K562 (cell line): ENCODE measurements at regions not wholly inside any gene's neighbourhood (a gene's known extent, or its start where the extent isn't known, plus 50 kb on each side); places are given as distances from the start of the nearest gene placed in this dataset.
A peak's percentile ranks its signal among the peaks of the same experiment; 100 is the strongest.

ENCODE experiments used
- ATAC-seq: fragments of 200-7000 bp; cut with Tn5 transposase; 3 replicates; pipeline ENCODE4 v1.9.1; 2020; ENCODE audit warnings: moderate library complexity
- BruUV-seq: library from RNA; stranded (reverse); fragments of 400-500 nt; replicated peaks from 2 replicates; lab custom pipeline; 2021; lab: Mats Ljungman, UMichigan
- CTCF ChIA-PET: fragments of 300-600 bp; formaldehyde crosslinking; extraction: SDS; loops from one replicate; lab custom pipeline; 2021; ENCODE audit warnings: low intra/inter-chr PET ratio; lab: Yijun Ruan, JAX
- POLR2A ChIA-PET: fragments of 300-600, 350-650 bp; sonication (Branson Sonifier 250); formaldehyde crosslinking; extraction: SDS; loops from one replicate; lab custom pipeline; 2021; ENCODE audit warnings: antibody characterized with exemption, inconsistent platforms; lab: Yijun Ruan, JAX
- DNase-seq, 4 experiments: peaks; one replicate each; pipeline versions ENCODE4 v3.0.0 to v3.0.0-alpha.2; 2011 to 2018; ENCODE audit warnings: low spot score in 3 of 4, mixed read lengths in 3 of 4; ENCODE audit errors: extremely low read depth in 1 of 4
- FAIRE-seq: peaks from 2 replicates; lab custom pipeline; 2011; peaks lifted over from hg19 to GRCh38; lab: Jason Lieb, UNC
- H2AFZ ChIP-seq: 2 replicates; pipeline ENCODE4 v1.6.0; 2011; ENCODE audit warnings: low read depth, low read length, control low read depth, inconsistent platforms
- H3K27ac ChIP-seq: fragments of 200-600 bp; 3 replicates; pipeline ENCODE4 v1.8.0; 2011; ENCODE audit warnings: low read depth, mild to moderate bottlenecking, control low read depth, inconsistent platforms, low read length, moderate library complexity, mixed read lengths; ENCODE audit errors: extremely low read depth
- H3K27me3 ChIP-seq, 2 experiments: fragments of 300-600 bp in 1 of 2; 2 replicates in 1 of 2; 3 replicates in 1 of 2; pipeline versions ENCODE4 v1.6.0 to v1.8.0; 2011; ENCODE audit warnings: inconsistent platforms in 2 of 2, low read length in 2 of 2, mild to moderate bottlenecking in 1 of 2, mixed read lengths in 1 of 2, moderate library complexity in 1 of 2; ENCODE audit not compliant: control insufficient read depth in 2 of 2, insufficient read depth in 2 of 2
- H3K36me3 ChIP-seq: fragments of 300-600 bp; 3 replicates; pipeline ENCODE4 v1.8.0; 2011; ENCODE audit warnings: mild to moderate bottlenecking, low read length, inconsistent platforms; ENCODE audit not compliant: control insufficient read depth, insufficient read depth
- H3K4me1 ChIP-seq, 2 experiments: fragments of 200-600 bp in 1 of 2; replicated peaks in 1 of 2; 2 replicates in 1 of 2; 3 replicates in 1 of 2; pipeline versions ENCODE4 v1.5.1 to v1.8.0; 2011; ENCODE audit warnings: inconsistent platforms in 2 of 2, low read length in 2 of 2, mild to moderate bottlenecking in 1 of 2, mixed read lengths in 1 of 2, moderate library complexity in 1 of 2; ENCODE audit not compliant: control insufficient read depth in 2 of 2, insufficient read depth in 2 of 2
- H3K4me2 ChIP-seq: 2 replicates; pipeline ENCODE4 v1.6.1; 2011; ENCODE audit warnings: low read length, control low read depth, inconsistent platforms, mixed read lengths; ENCODE audit not compliant: insufficient read depth
- H3K4me3 ChIP-seq: fragments of 200-600 bp; sonication (generic), shearing (Covaris generic); 2 replicates; pipeline ENCODE4 v1.5.1; 2016; ENCODE audit warnings: control low read depth, inconsistent platforms
- H3K79me2 ChIP-seq: fragments of 200-600 bp; 3 replicates; pipeline ENCODE4 v1.8.0; 2011; ENCODE audit warnings: low read length, inconsistent platforms; ENCODE audit not compliant: control insufficient read depth, insufficient read depth
- H3K9ac ChIP-seq, 2 experiments: 2 replicates each; pipeline versions ENCODE4 v1.6.0 to v1.6.1; 2011; ENCODE audit warnings: low read depth in 2 of 2, low read length in 2 of 2, control low read depth in 1 of 2, inconsistent platforms in 1 of 2, mild to moderate bottlenecking in 1 of 2, mixed read lengths in 1 of 2; ENCODE audit not compliant: insufficient read depth in 1 of 2
- H3K9me1 ChIP-seq: one replicate; pipeline ENCODE4 v1.6.0; 2011; ENCODE audit warnings: inconsistent platforms, mild to moderate bottlenecking, low read length, moderate library complexity; ENCODE audit not compliant: control insufficient read depth, insufficient read depth
- H3K9me3 ChIP-seq: replicated peaks from 2 replicates; pipeline ENCODE4 v1.5.1; 2011; ENCODE audit warnings: low read depth, low read length, inconsistent platforms; ENCODE audit not compliant: control insufficient read depth, insufficient read depth
- H4K20me1 ChIP-seq: replicated peaks from 2 replicates; pipeline ENCODE4 v1.6.1; 2011; ENCODE audit warnings: low read length, inconsistent platforms, mixed read lengths; ENCODE audit not compliant: control insufficient read depth, insufficient read depth
- CREB5 ChIP-seq: fragments of 250-450 bp; sonication (Bioruptor Pico); IDR thresholded peaks from 2 replicates; pipeline ENCODE4 v1.5.0; 2020; ENCODE audit warnings: mild to moderate bottlenecking
- RAD21 ChIP-seq, 2 experiments: fragments of 250-450 bp in 1 of 2; fragments of 450-650 bp in 1 of 2; sonication (Bioruptor Pico) in 1 of 2; formaldehyde crosslinking in 1 of 2; IDR thresholded peaks in 1 of 2; conservative IDR thresholded peaks in 1 of 2; 2 replicates each; pipeline versions ENCODE4 v1.4.0 to v1.8.0; 2020 to 2022; ENCODE audit warnings: mild to moderate bottlenecking in 2 of 2, moderate library complexity in 1 of 2
- RBM25 ChIP-seq: fragments of 200-400 bp; formaldehyde crosslinking; IDR thresholded peaks from 2 replicates; pipeline ENCODE4 v1.6.1; 2018; ENCODE audit warnings: low read length, low read depth, moderate library complexity; ENCODE audit not compliant: severe bottlenecking
- USF2 ChIP-seq: sonication (generic); formaldehyde crosslinking; IDR thresholded peaks from 2 replicates; pipeline ENCODE4 v1.5.0; 2020; ENCODE audit warnings: missing genetic modification reagents
- ZBTB40 ChIP-seq, 2 experiments: fragments of 450-650 bp in 1 of 2; sonication (generic) in 1 of 2; formaldehyde crosslinking in 1 of 2; IDR thresholded peaks; 2 replicates each; pipeline versions ENCODE4 v1.7.1 to v1.9.0; 2016 to 2022; ENCODE audit warnings: inconsistent platforms in 1 of 2, mild to moderate bottlenecking in 1 of 2, missing genetic modification reagents in 1 of 2
- WGBS: fragments of 100-300 bp; shearing (Covaris generic); methylation state at CpG from one replicate; pipeline ENCODE4 v1.1.6; 2016; ENCODE audit warnings: low coverage, mixed read lengths; ENCODE audit not compliant: insufficient coverage; ENCODE audit errors: missing lambda C conversion rate; 5-methylcytosine and 5-hydroxymethylcytosine counted together
- in situ Hi-C: fragments of 300-500 bp; cut with MboI; formaldehyde crosslinking; loops from 4 replicates; pipeline ENCODE4 v1.15.0; 2018; ENCODE audit warnings: inconsistent platforms, mixed read lengths
- intact Hi-C: fragments of 100-400 bp; cut with micrococcal nuclease; formaldehyde crosslinking; loops from 2 replicates; pipeline ENCODE4 v1.14.2; 2022

- no peaks in the 10 kb centered on the region for H3K9me3 ChIP-seq
- no peaks in the 10 kb centered on the region for H4K20me1 ChIP-seq
- H3K36me3 ChIP-seq: no peaks in the 10 kb centered on the region
- ATAC-seq (no peak), DNase-seq (no peak), FAIRE-seq (no peak)
- no peak overlapping the region for H2AFZ ChIP-seq
- no TSS peak for BruUV-seq
- no peak overlapping the region for H3K27ac ChIP-seq
- 1% methylated on average over 3 of the region's 3 CpGs for WGBS
- no peak for TF ChIP-seq RAD21 (CRISPR knock-in tag; conservative IDR thresholded peaks at IDR 0.05 in 1 of 2, IDR thresholded peaks at IDR 0.05 in 1 of 2)
- TF ChIP-seq CREB5 (CRISPR knock-in tag): no peak
- no peak for TF ChIP-seq USF2 (CRISPR knock-in tag)
- TF ChIP-seq RBM25: peak; percentile 82
- TF ChIP-seq ZBTB40 (IDR thresholded peaks at IDR 0.05): no peak
- no peak for TF ChIP-seq ZBTB40 (CRISPR knock-in tag; IDR thresholded peaks at IDR 0.05)
- H3K79me2 ChIP-seq: no peaks in the 10 kb centered on the region
- no peak overlapping the region for H3K4me2 ChIP-seq
- intact Hi-C loops (no loop called here), in situ Hi-C loops (no loop called here)
- no peaks in the 10 kb centered on the region for H3K27me3 ChIP-seq
- CTCF ChIA-PET: no interaction called here
- H3K9me1 ChIP-seq: no peaks in the 10 kb centered on the region
- POLR2A ChIA-PET: interaction anchor here (0.9 kb wide), 1 partner anchor 11 kb away, joined by 3 read pairs; no protein-coding TSS in a partner anchor
- H3K9ac ChIP-seq: no peak overlapping the region
- no peaks in the 10 kb centered on the region for H3K4me1 ChIP-seq
- no peak overlapping the region for H3K4me3 ChIP-seq
Measured at GRCh38 chr2:175540421-175540820, 358.9 kb upstream of the ATP5MC3 start.
